ENCODE measurements at regions not wholly inside any gene's neighbourhood (a gene's known extent, or its start where the extent isn't known, plus 50 kb on each side); places are given as distances from the start of the nearest gene placed in this dataset.

DNA sequence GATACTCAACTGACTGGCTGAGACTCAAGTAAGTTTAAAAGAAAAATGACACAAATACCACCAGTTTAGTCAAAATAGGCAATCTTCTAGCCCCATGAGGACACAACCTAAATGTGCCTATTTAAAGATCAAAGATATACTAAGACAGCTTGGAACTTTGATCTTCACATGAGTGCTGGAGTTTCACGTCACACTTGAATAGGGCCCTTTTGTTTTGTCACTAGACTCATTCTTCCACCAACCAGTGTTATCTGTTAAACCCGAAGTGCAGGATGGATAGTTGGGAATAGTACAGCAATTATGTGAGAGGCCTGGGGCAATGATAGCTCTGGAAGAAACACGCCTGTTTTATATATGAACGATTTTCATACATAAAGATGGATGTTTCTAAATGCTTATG is 792.8 kb upstream of the NUDT12 start:
- RAD21 ChIA-PET (ENCODE audit: low non-redundant PET in 1 of 2, low total read pairs in 2 of 2, uncharacterized antibody in 2 of 2, unreplicated experiment in 2 of 2), result no interaction called here
- H3K79me2 ChIP-seq (ENCODE audit: insufficient read depth, low read length), result no peaks in the 10 kb centered on the region
- H4K20me1 ChIP-seq (ENCODE audit: insufficient read depth), result no peaks in the 10 kb centered on the region
- DNase-seq (ENCODE audit: low read depth, low spot score) (peak; percentile 33), ATAC-seq (peak; percentile 53)
- H3K9me2 ChIP-seq (ENCODE audit: insufficient read depth), result no peaks in the 10 kb centered on the region
- no peak overlapping the region for H3K4me3 ChIP-seq (replicated peaks in 1 of 2; ENCODE audit: low read depth in 1 of 2, low read length in 2 of 2)
- H3K9me3 ChIP-seq (ENCODE audit: control insufficient read depth in 1 of 2, insufficient read depth in 1 of 2, low read depth in 1 of 2, low read length in 2 of 2), result no peaks in the 10 kb centered on the region
- no peak overlapping the region for H3K9ac ChIP-seq (ENCODE audit: low read length)
- POLR2A ChIA-PET, result no interaction called here
- CTCF ChIA-PET, result no interaction called here
- no peaks in the 10 kb centered on the region for H3K27me3 ChIP-seq (ENCODE audit: insufficient read depth, low read length)
- TF ChIP-seq CEBPB (IDR thresholded peaks at IDR 0.05; ENCODE audit: low read depth) (no peak), POLR2AphosphoS5 (IDR thresholded peaks at IDR 0.05; ENCODE audit: low read depth, low read length) (no peak), TCF7L2 (IDR thresholded peaks at IDR 0.05; ENCODE audit: borderline replicate concordance, extremely low read depth, insufficient read depth, insufficient read length) (peak; percentile 70), ELF1 (IDR thresholded peaks at IDR 0.05; ENCODE audit: borderline replicate concordance, low read depth) (no peak), POLR2A (IDR thresholded peaks at IDR 0.05; ENCODE audit: borderline replicate concordance, extremely low read depth, insufficient read depth, insufficient read length) (no peak), YY1 (IDR thresholded peaks at IDR 0.05; ENCODE audit: extremely low read depth, insufficient replicate concordance, low read depth, low read length) (no peak), EZH2 (IDR thresholded peaks at IDR 0.05) (no peak)
- TF ChIP-seq, protein P1, sequence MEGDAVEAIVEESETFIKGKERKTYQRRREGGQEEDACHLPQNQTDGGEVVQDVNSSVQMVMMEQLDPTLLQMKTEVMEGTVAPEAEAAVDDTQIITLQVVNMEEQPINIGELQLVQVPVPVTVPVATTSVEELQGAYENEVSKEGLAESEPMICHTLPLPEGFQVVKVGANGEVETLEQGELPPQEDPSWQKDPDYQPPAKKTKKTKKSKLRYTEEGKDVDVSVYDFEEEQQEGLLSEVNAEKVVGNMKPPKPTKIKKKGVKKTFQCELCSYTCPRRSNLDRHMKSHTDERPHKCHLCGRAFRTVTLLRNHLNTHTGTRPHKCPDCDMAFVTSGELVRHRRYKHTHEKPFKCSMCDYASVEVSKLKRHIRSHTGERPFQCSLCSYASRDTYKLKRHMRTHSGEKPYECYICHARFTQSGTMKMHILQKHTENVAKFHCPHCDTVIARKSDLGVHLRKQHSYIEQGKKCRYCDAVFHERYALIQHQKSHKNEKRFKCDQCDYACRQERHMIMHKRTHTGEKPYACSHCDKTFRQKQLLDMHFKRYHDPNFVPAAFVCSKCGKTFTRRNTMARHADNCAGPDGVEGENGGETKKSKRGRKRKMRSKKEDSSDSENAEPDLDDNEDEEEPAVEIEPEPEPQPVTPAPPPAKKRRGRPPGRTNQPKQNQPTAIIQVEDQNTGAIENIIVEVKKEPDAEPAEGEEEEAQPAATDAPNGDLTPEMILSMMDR (IDR thresholded peaks at IDR 0.05 in 2 of 3, conservative IDR thresholded peaks at IDR 0.05 in 1 of 3; ENCODE audit: borderline replicate concordance in 1 of 3, insufficient read depth in 1 of 3, low read depth in 2 of 3, low read length in 2 of 3), result no peak
- intact Hi-C loops (cut with micrococcal nuclease), result no loop called here
- H3K27ac ChIP-seq (ENCODE audit: low read depth, low read length), result no peak overlapping the region
- no TSS peak for BruUV-seq (replicated peaks)
- peaks cover 3 to 20% of the 10 kb centered on the region in 2 experiments; a peak in 3 of 4 replicates for H3K4me1 ChIP-seq (ENCODE audit: control insufficient read depth in 1 of 2, insufficient read depth in 2 of 2, low read length in 2 of 2)
- no peaks in the 10 kb centered on the region for H3K36me3 ChIP-seq (ENCODE audit: control insufficient read depth in 1 of 2, insufficient read depth in 2 of 2, low read length in 2 of 2)
- peak overlapping the region; percentile 20 for H3K4me2 ChIP-seq (ENCODE audit: low read length)
- H2AFZ ChIP-seq (ENCODE audit: low read depth, low read length, poor library complexity, severe bottlenecking), result no peak overlapping the region

DNA sequence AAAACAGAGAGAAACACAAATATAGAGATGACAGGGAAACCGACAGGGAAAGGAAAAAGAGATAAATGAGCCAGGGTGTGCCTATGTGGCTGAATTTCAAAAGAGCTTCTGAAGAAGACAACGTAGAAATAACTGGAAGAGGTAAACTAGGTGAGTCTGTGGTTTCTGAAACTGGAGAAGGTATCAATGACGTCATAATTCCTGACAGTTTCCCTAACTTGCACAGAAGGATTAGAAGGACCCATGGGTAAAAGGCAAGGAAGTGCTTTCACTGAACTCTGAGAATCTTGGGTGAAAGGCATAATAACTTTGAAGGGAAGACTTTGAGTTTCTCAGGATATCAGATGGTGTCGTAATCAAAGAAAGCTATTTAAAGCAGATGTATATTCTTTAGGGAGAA is 790.8 kb upstream of the NUDT12 start:
- BruUV-seq (replicated peaks), result no TSS peak
- ATAC-seq (no peak; the same call in 1 of the 2 replicates), DNase-seq (ENCODE audit: low read depth, low spot score) (peak; percentile 24)
- intact Hi-C loops (cut with micrococcal nuclease), result no loop called here
- no peak overlapping the region for H3K4me3 ChIP-seq (replicated peaks in 1 of 2; ENCODE audit: low read depth in 1 of 2, low read length in 2 of 2)
- ChIA-PET RAD21 (ENCODE audit: low non-redundant PET in 1 of 2, low total read pairs in 2 of 2, uncharacterized antibody in 2 of 2, unreplicated experiment in 2 of 2) (no interaction called here), POLR2A (no interaction called here), CTCF (no interaction called here)
- no peaks in the 10 kb centered on the region for H4K20me1 ChIP-seq (ENCODE audit: insufficient read depth)
- H3K36me3 ChIP-seq (ENCODE audit: control insufficient read depth in 1 of 2, insufficient read depth in 2 of 2, low read length in 2 of 2), result no peaks in the 10 kb centered on the region
- no peak overlapping the region for H2AFZ ChIP-seq (ENCODE audit: low read depth, low read length, poor library complexity, severe bottlenecking)
- H3K27me3 ChIP-seq (ENCODE audit: insufficient read depth, low read length), result no peaks in the 10 kb centered on the region
- H3K9ac ChIP-seq (ENCODE audit: low read length), result no peak overlapping the region
- no peaks in the 10 kb centered on the region for H3K79me2 ChIP-seq (ENCODE audit: insufficient read depth, low read length)
- H3K4me2 ChIP-seq (ENCODE audit: low read length), result peak overlapping the region; percentile 4; the same call in 1 of the 2 replicates
- no peaks in the 10 kb centered on the region for H3K9me3 ChIP-seq (ENCODE audit: control insufficient read depth in 1 of 2, insufficient read depth in 1 of 2, low read depth in 1 of 2, low read length in 2 of 2)
- no peak overlapping the region for H3K27ac ChIP-seq (ENCODE audit: low read depth, low read length)
- peaks cover 3 to 20% of the 10 kb centered on the region in 2 experiments; a peak in 3 of 4 replicates for H3K4me1 ChIP-seq (ENCODE audit: control insufficient read depth in 1 of 2, insufficient read depth in 2 of 2, low read length in 2 of 2)
- no peaks in the 10 kb centered on the region for H3K9me2 ChIP-seq (ENCODE audit: insufficient read depth)
- TF ChIP-seq CBX3 (IDR thresholded peaks at IDR 0.05; ENCODE audit: low read depth) (0 out of 2 replicates have a peak, but pooled peaks have one; percentile 43), EZH2phosphoT487 (IDR thresholded peaks at IDR 0.05; ENCODE audit: borderline replicate concordance) (no peak), SP1 (IDR thresholded peaks at IDR 0.05; ENCODE audit: low read depth) (0 out of 2 replicates have a peak, but pooled peaks have one; percentile 7), FOSL1 (IDR thresholded peaks at IDR 0.05; ENCODE audit: low read depth) (no peak), TCF7L2 (IDR thresholded peaks at IDR 0.05; ENCODE audit: borderline replicate concordance, extremely low read depth, insufficient read depth, insufficient read length) (no peak), EZH2 (IDR thresholded peaks at IDR 0.05) (no peak), POLR2A (IDR thresholded peaks at IDR 0.05; ENCODE audit: borderline replicate concordance, extremely low read depth, insufficient read depth, insufficient read length) (no peak), EGR1 (IDR thresholded peaks at IDR 0.05; ENCODE audit: low read depth) (no peak), ZNF274 (IDR thresholded peaks at IDR 0.05; ENCODE audit: low read depth, low read length) (no peak)
- TF ChIP-seq, protein P2, sequence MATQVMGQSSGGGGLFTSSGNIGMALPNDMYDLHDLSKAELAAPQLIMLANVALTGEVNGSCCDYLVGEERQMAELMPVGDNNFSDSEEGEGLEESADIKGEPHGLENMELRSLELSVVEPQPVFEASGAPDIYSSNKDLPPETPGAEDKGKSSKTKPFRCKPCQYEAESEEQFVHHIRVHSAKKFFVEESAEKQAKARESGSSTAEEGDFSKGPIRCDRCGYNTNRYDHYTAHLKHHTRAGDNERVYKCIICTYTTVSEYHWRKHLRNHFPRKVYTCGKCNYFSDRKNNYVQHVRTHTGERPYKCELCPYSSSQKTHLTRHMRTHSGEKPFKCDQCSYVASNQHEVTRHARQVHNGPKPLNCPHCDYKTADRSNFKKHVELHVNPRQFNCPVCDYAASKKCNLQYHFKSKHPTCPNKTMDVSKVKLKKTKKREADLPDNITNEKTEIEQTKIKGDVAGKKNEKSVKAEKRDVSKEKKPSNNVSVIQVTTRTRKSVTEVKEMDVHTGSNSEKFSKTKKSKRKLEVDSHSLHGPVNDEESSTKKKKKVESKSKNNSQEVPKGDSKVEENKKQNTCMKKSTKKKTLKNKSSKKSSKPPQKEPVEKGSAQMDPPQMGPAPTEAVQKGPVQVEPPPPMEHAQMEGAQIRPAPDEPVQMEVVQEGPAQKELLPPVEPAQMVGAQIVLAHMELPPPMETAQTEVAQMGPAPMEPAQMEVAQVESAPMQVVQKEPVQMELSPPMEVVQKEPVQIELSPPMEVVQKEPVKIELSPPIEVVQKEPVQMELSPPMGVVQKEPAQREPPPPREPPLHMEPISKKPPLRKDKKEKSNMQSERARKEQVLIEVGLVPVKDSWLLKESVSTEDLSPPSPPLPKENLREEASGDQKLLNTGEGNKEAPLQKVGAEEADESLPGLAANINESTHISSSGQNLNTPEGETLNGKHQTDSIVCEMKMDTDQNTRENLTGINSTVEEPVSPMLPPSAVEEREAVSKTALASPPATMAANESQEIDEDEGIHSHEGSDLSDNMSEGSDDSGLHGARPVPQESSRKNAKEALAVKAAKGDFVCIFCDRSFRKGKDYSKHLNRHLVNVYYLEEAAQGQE (IDR thresholded peaks at IDR 0.05; ENCODE audit: low read depth), result no peak
- TF ChIP-seq, protein P3, sequence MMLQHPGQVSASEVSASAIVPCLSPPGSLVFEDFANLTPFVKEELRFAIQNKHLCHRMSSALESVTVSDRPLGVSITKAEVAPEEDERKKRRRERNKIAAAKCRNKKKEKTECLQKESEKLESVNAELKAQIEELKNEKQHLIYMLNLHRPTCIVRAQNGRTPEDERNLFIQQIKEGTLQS (IDR thresholded peaks at IDR 0.05), result no peak

Measured in HCT116 (cell line).